ENCODE measurements at regions not wholly inside any gene's neighbourhood (a gene's known extent, or its start where the extent isn't known, plus 50 kb on each side); places are given as distances from the start of the nearest gene placed in this dataset.

GRCh38 chr11:110526323-110526722 is 96.6 kb downstream of the FDX1 start:
- TF ChIP-seq, protein P1, sequence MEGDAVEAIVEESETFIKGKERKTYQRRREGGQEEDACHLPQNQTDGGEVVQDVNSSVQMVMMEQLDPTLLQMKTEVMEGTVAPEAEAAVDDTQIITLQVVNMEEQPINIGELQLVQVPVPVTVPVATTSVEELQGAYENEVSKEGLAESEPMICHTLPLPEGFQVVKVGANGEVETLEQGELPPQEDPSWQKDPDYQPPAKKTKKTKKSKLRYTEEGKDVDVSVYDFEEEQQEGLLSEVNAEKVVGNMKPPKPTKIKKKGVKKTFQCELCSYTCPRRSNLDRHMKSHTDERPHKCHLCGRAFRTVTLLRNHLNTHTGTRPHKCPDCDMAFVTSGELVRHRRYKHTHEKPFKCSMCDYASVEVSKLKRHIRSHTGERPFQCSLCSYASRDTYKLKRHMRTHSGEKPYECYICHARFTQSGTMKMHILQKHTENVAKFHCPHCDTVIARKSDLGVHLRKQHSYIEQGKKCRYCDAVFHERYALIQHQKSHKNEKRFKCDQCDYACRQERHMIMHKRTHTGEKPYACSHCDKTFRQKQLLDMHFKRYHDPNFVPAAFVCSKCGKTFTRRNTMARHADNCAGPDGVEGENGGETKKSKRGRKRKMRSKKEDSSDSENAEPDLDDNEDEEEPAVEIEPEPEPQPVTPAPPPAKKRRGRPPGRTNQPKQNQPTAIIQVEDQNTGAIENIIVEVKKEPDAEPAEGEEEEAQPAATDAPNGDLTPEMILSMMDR (IDR thresholded peaks at IDR 0.05; ENCODE audit: insufficient read depth, low read length), result no peak
- DNase-seq (ENCODE audit: low read depth), result no peak
- H3K4me3 ChIP-seq (ENCODE audit: low read depth, low read length), result no peak overlapping the region

Data from fibroblast of the aortic adventitia (primary cell).